AG04449 (cell line): ENCODE measurements at regions not wholly inside any gene's neighbourhood (a gene's known extent, or its start where the extent isn't known, plus 50 kb on each side); places are given as distances from the start of the nearest gene placed in this dataset.

Experiments
- CTCF ChIA-PET: fragments of 350-600 bp; formaldehyde crosslinking; extraction: SDS; loops from one replicate; lab custom pipeline; 2021; ENCODE audit warnings: antibody characterized with exemption; lab: Yijun Ruan, JAX
- POLR2A ChIA-PET: fragments of 400-600, 350-600 bp; formaldehyde crosslinking; extraction: SDS; loops from one replicate; lab custom pipeline; 2020; ENCODE audit warnings: antibody characterized with exemption, inconsistent platforms; lab: Yijun Ruan, JAX
- DNase-seq: peaks from one replicate; pipeline ENCODE4 v3.0.0-alpha.2; 2010; ENCODE audit warnings: low read depth, low spot score
- H3K4me3 ChIP-seq: 2 replicates; pipeline ENCODE4 v1.5.1; 2011; ENCODE audit warnings: low read depth, mild to moderate bottlenecking, control low read depth, low read length
- CTCF ChIP-seq: IDR thresholded peaks from one replicate; pipeline ENCODE4 v1.5.1; 2011; ENCODE audit warnings: mild to moderate bottlenecking, moderate library complexity, low read length, control low read depth, inconsistent platforms; ENCODE audit not compliant: insufficient read depth; ENCODE audit errors: missing control alignments

DNA sequence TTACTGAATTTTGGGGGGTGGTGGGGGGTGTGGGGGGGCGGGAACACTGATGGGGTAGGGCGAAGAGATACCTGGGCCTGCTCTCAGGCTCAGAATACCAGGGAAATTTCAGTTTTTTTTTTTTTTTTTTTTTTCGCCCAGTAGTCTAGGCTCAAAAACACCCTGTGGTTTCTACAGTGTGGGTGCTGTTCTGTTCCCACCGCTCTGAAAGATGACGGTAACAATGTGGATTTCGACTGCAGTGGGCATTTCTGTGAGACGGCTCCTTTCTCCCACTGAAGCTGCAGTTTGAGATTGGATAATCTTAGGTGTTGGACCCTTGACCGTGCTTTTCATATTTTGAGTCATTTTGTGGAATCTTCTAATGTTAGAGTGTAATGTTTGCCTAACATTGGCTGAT is 143.8 kb upstream of the RGMA start:
- POLR2A ChIA-PET, result no interaction called here
- DNase-seq, result no peak
- CTCF ChIA-PET, result no interaction called here
- H3K4me3 ChIP-seq, result no peak overlapping the region
- no peak for TF ChIP-seq CTCF

DNA sequence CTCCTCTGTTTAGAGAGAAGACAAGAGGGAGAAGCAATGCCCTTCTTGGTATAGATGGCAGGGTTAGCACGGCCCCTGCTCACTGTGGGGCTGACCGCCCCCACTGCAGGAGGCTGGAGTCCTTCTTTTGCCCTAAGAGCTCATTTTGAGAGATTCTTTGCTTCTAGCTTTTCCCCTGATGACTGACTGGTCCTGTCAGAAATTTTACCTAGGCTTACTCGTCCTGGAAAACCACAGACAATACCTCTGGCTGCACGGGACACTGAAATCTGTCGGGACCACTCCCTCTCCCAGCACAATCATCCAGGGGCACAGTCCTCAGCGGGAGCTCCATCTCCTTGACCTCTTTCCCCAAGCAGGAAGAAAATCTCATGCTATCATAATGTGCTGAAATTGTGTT is 143.0 kb upstream of the RGMA start:
- POLR2A ChIA-PET, result no interaction called here
- no peak for TF ChIP-seq CTCF
- DNase-seq, result no peak
- CTCF ChIA-PET, result no interaction called here
- no peak overlapping the region for H3K4me3 ChIP-seq

DNA sequence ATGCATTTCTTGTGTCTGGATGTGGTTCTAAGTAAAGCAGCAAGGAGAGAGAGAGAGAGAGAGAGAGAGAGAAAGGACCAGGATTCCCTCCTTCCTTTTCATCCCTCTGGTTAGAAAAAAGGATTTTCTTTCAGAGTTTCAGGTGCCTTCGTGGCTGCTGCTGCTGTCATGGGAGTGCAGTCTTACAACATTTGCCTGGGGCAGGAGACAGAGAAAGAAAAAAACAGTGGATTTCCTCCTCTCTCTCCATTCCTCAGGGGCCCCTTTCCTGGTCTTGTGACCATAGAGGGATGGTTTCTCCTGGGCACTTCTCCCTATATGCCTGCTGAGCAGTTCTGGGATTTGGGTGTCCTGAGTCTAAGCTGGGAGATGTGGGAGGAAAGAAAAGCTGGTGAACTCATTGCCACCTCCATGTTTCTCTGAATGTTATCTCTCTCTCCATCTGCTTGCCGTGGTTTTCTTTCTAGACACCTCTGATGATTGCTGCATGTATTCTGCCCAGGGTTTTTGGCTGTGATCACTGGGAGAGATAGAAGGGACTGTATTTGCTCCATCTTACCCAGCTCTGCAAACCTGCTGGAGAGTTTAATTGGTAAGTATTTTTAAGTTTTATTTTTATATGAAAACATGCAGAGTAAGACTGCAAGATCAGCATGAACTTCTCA is 142.4 kb upstream of the RGMA start:
- ChIA-PET CTCF (no interaction called here), POLR2A (no interaction called here)
- no peak overlapping the region for H3K4me3 ChIP-seq
- no peak for TF ChIP-seq CTCF
- no peak for DNase-seq

- ChIA-PET CTCF (no interaction called here), POLR2A (no interaction called here)
- no peak for TF ChIP-seq CTCF
- DNase-seq, result no peak
- H3K4me3 ChIP-seq, result no peak overlapping the region
Measured at GRCh38 chr15:93228546-93228945, 139.5 kb upstream of the RGMA start.

DNA sequence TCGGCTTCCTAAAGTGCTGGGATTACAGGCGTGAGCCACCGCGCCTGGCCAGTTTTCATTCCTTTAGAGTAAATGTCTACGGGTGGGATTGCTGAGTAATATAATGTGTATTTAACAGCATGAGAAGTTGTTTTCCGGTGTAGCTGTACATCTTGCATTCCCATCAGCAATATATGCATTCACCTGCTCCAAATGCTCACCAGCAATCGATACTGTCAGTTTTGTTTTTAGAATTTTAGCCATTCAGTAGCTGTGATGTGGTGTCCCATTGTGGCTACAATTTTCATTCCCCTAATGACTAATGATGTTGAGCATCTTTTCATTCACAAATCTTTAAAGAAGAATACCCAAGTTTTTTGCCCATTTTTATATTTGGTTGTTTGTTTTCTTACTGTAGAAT is 134.8 kb upstream of the RGMA start:
- ChIA-PET CTCF (no interaction called here), POLR2A (no interaction called here)
- no peak for DNase-seq
- TF ChIP-seq CTCF, result no peak
- no peak overlapping the region for H3K4me3 ChIP-seq

DNA sequence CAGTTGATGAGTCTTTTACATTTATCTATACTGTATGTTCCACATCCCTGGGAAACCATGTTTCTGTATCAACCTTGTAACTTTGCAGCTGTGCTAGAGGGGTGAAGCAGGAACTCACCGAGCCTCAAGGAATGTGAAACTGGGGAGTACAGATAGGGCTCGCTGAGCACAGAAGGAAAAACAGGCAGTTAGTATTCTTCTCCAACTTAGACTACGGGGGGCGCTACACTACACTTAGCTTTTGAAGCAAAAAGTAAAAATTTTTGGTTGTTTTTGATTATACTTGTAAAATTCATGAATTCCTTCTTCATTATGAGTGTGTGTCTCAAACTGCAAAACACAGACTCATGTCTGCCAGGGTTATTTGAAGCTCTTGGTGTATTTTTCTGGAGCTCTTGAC is 132.7 kb upstream of the RGMA start:
- no peak overlapping the region for H3K4me3 ChIP-seq
- TF ChIP-seq CTCF, result no peak
- DNase-seq, result no peak
- POLR2A ChIA-PET, result no interaction called here
- CTCF ChIA-PET, result no interaction called here
